Astrocyte of the cerebellum (primary cell): ENCODE measurements at regions not wholly inside any gene's neighbourhood (a gene's known extent, or its start where the extent isn't known, plus 50 kb on each side); places are given as distances from the start of the nearest gene placed in this dataset.

Experiments used
- DNase-seq: peaks from one replicate; pipeline ENCODE4 v3.0.0-alpha.2; 2011; ENCODE audit warnings: low read depth
- H3K4me3 ChIP-seq: 2 replicates; pipeline ENCODE4 v1.5.1; 2011; ENCODE audit warnings: mild to moderate bottlenecking, low read depth, low read length, moderate library complexity
- CTCF ChIP-seq: IDR thresholded peaks from 2 replicates; pipeline ENCODE4 v1.5.1; 2012; ENCODE audit warnings: low read length, low read depth, moderate library complexity, mild to moderate bottlenecking; ENCODE audit errors: missing control alignments
- in situ Hi-C: cut with HindIII; loops from 2 replicates; pipeline ENCODE4 v1.10.0; 2017; ENCODE audit warnings: low sequenced_read_pairs

DNA sequence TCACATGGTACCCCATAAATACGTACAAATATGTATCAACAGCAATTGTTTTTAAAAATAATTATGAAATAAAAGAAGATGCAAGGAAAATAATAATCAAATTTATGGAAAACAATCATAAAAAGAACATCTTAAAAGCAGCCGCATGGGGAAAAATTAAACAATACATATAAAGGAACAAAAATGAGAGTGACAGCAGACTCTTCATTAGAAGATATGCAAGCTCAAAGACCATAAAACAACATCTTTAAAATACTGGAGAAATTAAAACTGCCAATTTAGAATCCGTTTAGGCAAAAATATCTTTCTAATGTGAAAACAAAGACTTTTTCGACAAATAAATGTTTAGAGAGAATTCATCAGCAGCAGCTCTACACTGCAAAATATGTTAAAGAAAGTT is 190.6 kb upstream of the C11orf58 start:
- no peak overlapping the region for H3K4me3 ChIP-seq
- in situ Hi-C loops, result no loop called here
- TF ChIP-seq CTCF, result no peak
- DNase-seq, result no peak

GRCh38 chr11:16543642-16544041 is 187.3 kb upstream of the SOX6 start:
- DNase-seq, result no peak
- in situ Hi-C loops, result no loop called here
- no peak overlapping the region for H3K4me3 ChIP-seq
- no peak for TF ChIP-seq CTCF

DNA sequence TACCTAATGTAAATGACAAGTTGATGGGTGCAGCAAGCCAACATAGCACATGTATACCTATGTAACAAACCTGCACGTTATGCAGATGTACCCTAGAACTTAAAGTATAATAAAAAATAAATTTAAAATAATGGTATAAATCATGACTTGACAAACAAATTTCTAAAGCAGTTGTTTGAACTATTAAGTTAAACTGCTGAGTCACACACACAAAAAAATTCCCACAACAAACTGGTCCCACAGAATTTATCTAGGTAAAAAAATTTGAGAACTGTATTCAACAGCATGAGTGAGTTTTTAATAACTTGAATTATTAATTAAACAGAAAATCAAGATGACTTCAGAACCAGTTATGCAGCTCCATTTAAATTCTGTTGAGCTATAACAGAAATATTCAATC is 186.0 kb upstream of the SOX6 start:
- H3K4me3 ChIP-seq, result no peak overlapping the region

GRCh38 chr11:16536513-16536912 is 180.2 kb upstream of the SOX6 start:
- DNase-seq, result no peak
- in situ Hi-C loops, result no loop called here
- no peak for TF ChIP-seq CTCF
- no peak overlapping the region for H3K4me3 ChIP-seq

More for the DNA sequence above, 186.0 kb upstream of the SOX6 start:
- no peak for DNase-seq
- TF ChIP-seq CTCF, result no peak
- in situ Hi-C loops, result no loop called here

- no peak overlapping the region for H3K4me3 ChIP-seq
- DNase-seq, result no peak
- in situ Hi-C loops, result no loop called here
- no peak for TF ChIP-seq CTCF
These were observed 172.3 kb upstream of the SOX6 start for GRCh38 chr11:16528639-16529038.

GRCh38 chr11:16527525-16528246 is 171.3 kb upstream of the SOX6 start:
- in situ Hi-C loops, result no loop called here

More at GRCh38 chr11:16527525-16528246, 171.3 kb upstream of the SOX6 start:
- no peak for TF ChIP-seq CTCF
- no peak overlapping the region for H3K4me3 ChIP-seq
- no peak for DNase-seq
